ENCODE measurements at regions not wholly inside any gene's neighbourhood (a gene's known extent, or its start where the extent isn't known, plus 50 kb on each side); places are given as distances from the start of the nearest gene placed in this dataset.

- TF ChIP-seq MAFK (IDR thresholded peaks at IDR 0.05; ENCODE audit: low read depth, low read length) (no peak), RXRA (IDR thresholded peaks at IDR 0.05; ENCODE audit: insufficient read depth, low read depth, low read length) (no peak), CTCF (IDR thresholded peaks at IDR 0.05; ENCODE audit: control extremely low read depth in 1 of 3, insufficient read depth in 1 of 3, low read depth in 1 of 3, low read length in 3 of 3) (no peak), RNF2 (IDR thresholded peaks at IDR 0.05; ENCODE audit: borderline replicate concordance, low read depth, low read length, missing control alignments, poor library complexity, severe bottlenecking) (no peak), RFX5 (IDR thresholded peaks at IDR 0.05; ENCODE audit: borderline replicate concordance, low read depth, low read length) (no peak)
Observed at GRCh38 chr15:24756101-24756500, 80.5 kb downstream of the NPAP1 start.
